ENCODE measurements at regions not wholly inside any gene's neighbourhood (a gene's known extent, or its start where the extent isn't known, plus 50 kb on each side); places are given as distances from the start of the nearest gene placed in this dataset.

DNA sequence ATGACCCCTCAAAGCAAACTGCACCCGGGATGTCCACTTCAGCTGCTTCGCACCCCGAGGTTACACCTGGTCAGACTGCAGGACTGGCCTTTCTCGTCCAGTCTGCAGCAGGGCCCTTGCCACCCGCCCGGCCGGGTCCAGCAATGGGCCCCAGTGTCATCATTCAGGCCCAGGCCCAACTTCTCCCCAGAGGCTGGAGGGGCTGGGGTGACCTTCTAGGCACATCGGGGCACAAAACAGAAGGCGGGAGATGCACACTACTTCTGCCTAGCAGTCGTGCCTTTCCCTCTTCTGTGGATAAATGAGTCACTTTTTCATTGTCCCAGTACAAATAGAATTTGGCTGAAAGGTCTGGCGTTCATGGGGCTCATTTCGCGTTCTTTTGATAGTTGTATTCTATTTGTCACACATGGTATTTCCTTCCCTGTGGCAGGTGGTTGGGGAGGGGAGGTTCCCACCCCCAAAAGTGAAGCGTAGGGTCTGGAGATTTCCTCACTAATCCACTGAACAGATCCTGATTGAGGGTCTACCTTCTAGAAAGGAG, 56.9 kb upstream of the ID2 start:
- Histone ChIP-seq H3K4me1 (ENCODE audit: control insufficient read depth in 1 of 2, insufficient read depth in 1 of 2, low read depth in 1 of 2, low read length in 1 of 2) (no peaks in the 10 kb centered on the region), H3K4me3 (ENCODE audit: low read depth in 1 of 2, low read length in 1 of 2) (no peak overlapping the region), H3K36me3 (no peaks in the 10 kb centered on the region), H3K27me3 (no peaks in the 10 kb centered on the region), H3K9me3 (no peaks in the 10 kb centered on the region), H3K27ac (no peak overlapping the region)
- no peak for TF ChIP-seq CTCF (IDR thresholded peaks at IDR 0.05)

- Histone ChIP-seq H3K4me3 (ENCODE audit: low read depth in 1 of 2, low read length in 1 of 2) (no peak overlapping the region), H3K9me3 (no peaks in the 10 kb centered on the region), H3K27me3 (no peaks in the 10 kb centered on the region), H3K36me3 (no peaks in the 10 kb centered on the region), H3K27ac (no peak overlapping the region), H3K4me1 (ENCODE audit: control insufficient read depth in 1 of 2, insufficient read depth in 1 of 2, low read depth in 1 of 2, low read length in 1 of 2) (no peaks in the 10 kb centered on the region)
- no peak for TF ChIP-seq CTCF (IDR thresholded peaks at IDR 0.05)
These were observed 56.2 kb upstream of the ID2 start for GRCh38 chr2:8625399-8626300.

GRCh38 chr2:8626572-8626971, 55.3 kb upstream of the ID2 start:
- Histone ChIP-seq H3K27ac (no peak overlapping the region), H3K27me3 (no peaks in the 10 kb centered on the region), H3K4me3 (ENCODE audit: low read depth in 1 of 2, low read length in 1 of 2) (no peak overlapping the region), H3K4me1 (ENCODE audit: control insufficient read depth in 1 of 2, insufficient read depth in 1 of 2, low read depth in 1 of 2, low read length in 1 of 2) (peaks cover 2% of the 10 kb centered on the region in 2 experiments), H3K36me3 (no peaks in the 10 kb centered on the region), H3K9me3 (no peaks in the 10 kb centered on the region)
- TF ChIP-seq CTCF (IDR thresholded peaks at IDR 0.05), result no peak

GRCh38 chr2:8627019-8627691, 54.7 kb upstream of the ID2 start:
- H3K27ac ChIP-seq, result no peak overlapping the region
- peaks cover 6% of the 10 kb centered on the region in 2 experiments for H3K4me1 ChIP-seq (ENCODE audit: control insufficient read depth in 1 of 2, insufficient read depth in 1 of 2, low read depth in 1 of 2, low read length in 1 of 2)
- no peak for TF ChIP-seq CTCF (IDR thresholded peaks at IDR 0.05)
- H3K4me3 ChIP-seq (ENCODE audit: low read depth in 1 of 2, low read length in 1 of 2), result no peak overlapping the region
- no peaks in the 10 kb centered on the region for H3K9me3 ChIP-seq
- H3K36me3 ChIP-seq, result no peaks in the 10 kb centered on the region
- no peaks in the 10 kb centered on the region for H3K27me3 ChIP-seq

DNA sequence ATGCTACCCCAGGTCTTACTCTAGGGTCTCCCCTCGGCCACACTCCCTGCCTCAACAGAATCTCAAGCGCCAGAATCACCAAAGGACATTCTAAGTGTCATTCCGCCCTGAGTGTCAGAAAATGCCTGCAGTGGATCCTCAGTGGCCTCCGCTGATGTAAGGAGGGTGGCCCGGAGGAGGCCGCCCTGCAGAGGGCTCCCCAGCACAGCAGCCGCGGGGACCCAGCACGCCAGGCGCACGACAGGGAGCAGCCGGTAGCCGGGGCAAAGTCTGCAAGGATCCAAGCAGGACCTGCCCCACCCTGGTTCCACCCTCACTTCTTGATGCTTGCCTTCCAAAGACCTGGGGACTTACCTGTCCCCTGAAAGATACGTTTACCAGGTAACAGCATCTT, 54.2 kb upstream of the ID2 start:
- H3K4me3 ChIP-seq (ENCODE audit: low read depth in 1 of 2, low read length in 1 of 2), result no peak overlapping the region
- no peaks in the 10 kb centered on the region for H3K9me3 ChIP-seq
- no peaks in the 10 kb centered on the region for H3K36me3 ChIP-seq
- no peak overlapping the region for H3K27ac ChIP-seq
- peaks cover 6% of the 10 kb centered on the region in 2 experiments for H3K4me1 ChIP-seq (ENCODE audit: control insufficient read depth in 1 of 2, insufficient read depth in 1 of 2, low read depth in 1 of 2, low read length in 1 of 2)
- no peak for TF ChIP-seq CTCF (IDR thresholded peaks at IDR 0.05)
- no peaks in the 10 kb centered on the region for H3K27me3 ChIP-seq
